Smooth muscle cell (in vitro differentiated cells): ENCODE measurements at regions not wholly inside any gene's neighbourhood (a gene's known extent, or its start where the extent isn't known, plus 50 kb on each side); places are given as distances from the start of the nearest gene placed in this dataset.

Source experiments
- DNase-seq: peaks from one replicate; lab custom pipeline; 2025; ENCODE audit not compliant: unreplicated experiment; lab: John Stamatoyannopoulos, UW
- H2AFZ ChIP-seq: fragments of 200-600 bp; sonication (generic); 2 replicates; pipeline ENCODE4 v1.6.0; 2016; ENCODE audit warnings: antibody characterized with exemption, low read depth, mild to moderate bottlenecking
- H3F3A ChIP-seq: fragments of 200-600 bp; sonication (generic); 2 replicates; pipeline ENCODE4 v1.6.0; 2017; ENCODE audit warnings: antibody characterized with exemption, low read depth
- H3K27ac ChIP-seq: fragments of 200-600 bp; sonication (generic); 2 replicates; pipeline ENCODE4 v1.5.1; 2016; ENCODE audit warnings: low read depth, mild to moderate bottlenecking
- H3K27me3 ChIP-seq: fragments of 200-600 bp; sonication (generic); 2 replicates; pipeline ENCODE4 v1.6.1; 2016; ENCODE audit warnings: low read depth, mild to moderate bottlenecking
- H3K36me3 ChIP-seq: fragments of 200-600 bp; sonication (generic); 2 replicates; pipeline ENCODE4 v1.5.1; 2016; ENCODE audit warnings: low read depth
- H3K4me1 ChIP-seq: fragments of 200-600 bp; sonication (generic); 2 replicates; pipeline ENCODE4 v1.5.1; 2016; ENCODE audit warnings: low read depth
- H3K4me2 ChIP-seq: fragments of 200-600 bp; sonication (generic); 2 replicates; pipeline ENCODE4 v1.6.0; 2016; ENCODE audit warnings: mild to moderate bottlenecking
- H3K4me3 ChIP-seq: fragments of 200-600 bp; sonication (generic); 2 replicates; pipeline ENCODE4 v1.5.1; 2016; ENCODE audit warnings: mild to moderate bottlenecking
- H3K79me2 ChIP-seq: fragments of 200-600 bp; sonication (generic); 2 replicates; pipeline ENCODE4 v1.6.0; 2016; ENCODE audit warnings: low read depth, mild to moderate bottlenecking
- H3K9ac ChIP-seq: fragments of 200-600 bp; sonication (generic); 2 replicates; pipeline ENCODE4 v1.6.0; 2016; ENCODE audit warnings: low read depth
- H3K9me3 ChIP-seq: fragments of 200-600 bp; sonication (generic); replicated peaks from 2 replicates; pipeline ENCODE4 v1.5.1; 2016; ENCODE audit warnings: low read depth
- H4K20me1 ChIP-seq: fragments of 200-600 bp; sonication (generic); 2 replicates; pipeline ENCODE4 v1.6.0; 2016; ENCODE audit warnings: low read depth
- CTCF ChIP-seq: fragments of 200-600 bp; sonication (generic); IDR thresholded peaks from 2 replicates; pipeline ENCODE4 v1.5.1; 2017; ENCODE audit warnings: borderline replicate concordance, mild to moderate bottlenecking, antibody characterized with exemption; ENCODE audit not compliant: insufficient read depth, poor library complexity, severe bottlenecking
- WGBS: methylation state at CpG from one replicate; pipeline ENCODE4 v1.1.7; 2016; ENCODE audit warnings: low lambda C conversion rate; 5-methylcytosine and 5-hydroxymethylcytosine counted together

- peak; percentile 25 for TF ChIP-seq CTCF
- H3K4me2 ChIP-seq, result peak overlapping the region; percentile 68
- peaks cover 9% of the 10 kb centered on the region for H3F3A ChIP-seq
- peak overlapping the region; percentile 71 for H2AFZ ChIP-seq
- DNase-seq, result peak; percentile 23
- no peaks in the 10 kb centered on the region for H3K27me3 ChIP-seq
- H3K9me3 ChIP-seq, result no peaks in the 10 kb centered on the region
- no peaks in the 10 kb centered on the region for H3K4me1 ChIP-seq
- H3K27ac ChIP-seq, result peak overlapping the region; percentile 92
- H3K36me3 ChIP-seq, result no peaks in the 10 kb centered on the region
- H3K4me3 ChIP-seq, result no peak overlapping the region
- no peaks in the 10 kb centered on the region for H4K20me1 ChIP-seq
- WGBS, result 14% methylated on average over 6 of the region's 6 CpGs
- no peaks in the 10 kb centered on the region for H3K79me2 ChIP-seq
- peak overlapping the region; percentile 71 for H3K9ac ChIP-seq
These were observed 379.2 kb upstream of the SPAG17 start for GRCh38 chr1:118563981-118564951.

DNA sequence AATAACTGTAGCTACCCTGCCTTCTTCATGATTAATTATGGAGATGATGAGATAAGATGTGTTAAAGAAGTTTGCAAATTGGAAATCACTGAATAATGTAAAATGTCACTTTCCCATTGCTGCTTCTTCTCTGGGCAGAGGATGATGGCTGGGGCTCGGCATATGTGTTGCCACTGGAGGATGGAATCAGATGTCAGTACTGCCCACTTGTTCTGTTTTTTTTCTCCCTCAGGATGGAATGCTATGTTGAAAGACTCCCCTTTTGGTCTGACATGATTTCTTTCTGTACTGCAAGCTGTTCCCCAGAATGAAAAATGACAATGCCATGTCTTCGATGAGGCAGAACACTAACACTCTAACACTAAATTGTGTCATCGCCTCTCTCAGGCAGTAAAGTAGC, 373.9 kb upstream of the SPAG17 start:
- H3K4me1 ChIP-seq, result no peaks in the 10 kb centered on the region
- no peak for DNase-seq
- no peak for TF ChIP-seq CTCF
- no peaks in the 10 kb centered on the region for H3K79me2 ChIP-seq
- no peaks in the 10 kb centered on the region for H4K20me1 ChIP-seq
- H3K27me3 ChIP-seq, result no peaks in the 10 kb centered on the region
- H2AFZ ChIP-seq, result no peak overlapping the region
- WGBS, result 63% methylated on average over 3 of the region's 3 CpGs
- no peak overlapping the region for H3K4me2 ChIP-seq
- H3K4me3 ChIP-seq, result no peak overlapping the region
- H3K36me3 ChIP-seq, result no peaks in the 10 kb centered on the region
- no peak overlapping the region for H3K27ac ChIP-seq
- no peaks in the 10 kb centered on the region for H3K9me3 ChIP-seq
- H3K9ac ChIP-seq, result no peak overlapping the region
- H3F3A ChIP-seq, result no peaks in the 10 kb centered on the region

- no peak overlapping the region for H3K4me3 ChIP-seq
- no peaks in the 10 kb centered on the region for H3K9me3 ChIP-seq
- H3F3A ChIP-seq, result no peaks in the 10 kb centered on the region
- no peaks in the 10 kb centered on the region for H4K20me1 ChIP-seq
- no peak for DNase-seq
- no peaks in the 10 kb centered on the region for H3K27me3 ChIP-seq
- no peaks in the 10 kb centered on the region for H3K36me3 ChIP-seq
- H3K9ac ChIP-seq, result no peak overlapping the region
- 65% methylated on average over 2 of the region's 2 CpGs for WGBS
- no peaks in the 10 kb centered on the region for H3K4me1 ChIP-seq
- no peaks in the 10 kb centered on the region for H3K79me2 ChIP-seq
- H3K4me2 ChIP-seq, result no peak overlapping the region
- no peak for TF ChIP-seq CTCF
- H2AFZ ChIP-seq, result peak overlapping the region; percentile 41
- no peak overlapping the region for H3K27ac ChIP-seq
These were observed 371.9 kb upstream of the SPAG17 start for GRCh38 chr1:118556936-118557335.
